Left cardiac atrium (tissue), 4 donors: ENCODE measurements at regions not wholly inside any gene's neighbourhood (a gene's known extent, or its start where the extent isn't known, plus 50 kb on each side); places are given as distances from the start of the nearest gene placed in this dataset.

Experiments
- ATAC-seq, 2 donors: fragments of 200-7000 bp; cut with Tn5 transposase; one replicate each; pipeline ENCODE4 v1.9.1; 2020; ENCODE audit warnings: mild to moderate bottlenecking in 2 of 2, moderate library complexity in 2 of 2
- DNase-seq: peaks from one replicate; pipeline ENCODE4 v3.0.0-alpha.2; 2020
- intact Hi-C, 2 donors: fragments of 100-400 bp; cut with DNase I; formaldehyde crosslinking; loops; one replicate each; pipeline versions ENCODE4 v1.14.1 to v1.15.1; 2022 to 2023
- donor health status: DM: no; HTN: yes; CAD: no.
- donor health status: DM: no; HTN: yes; CAD: no; lungs with severe emphysema.
- donor health status: DM: yes; HTN: yes; CAD: no.
- donor health status: Dilated cardiomyopathy.

GRCh38 chr5:127993476-127993875 lies 90.1 kb upstream of the SLC12A2 start:
- ATAC-seq (no peak), DNase-seq (no peak)
- intact Hi-C loops: no loop called here

DNA sequence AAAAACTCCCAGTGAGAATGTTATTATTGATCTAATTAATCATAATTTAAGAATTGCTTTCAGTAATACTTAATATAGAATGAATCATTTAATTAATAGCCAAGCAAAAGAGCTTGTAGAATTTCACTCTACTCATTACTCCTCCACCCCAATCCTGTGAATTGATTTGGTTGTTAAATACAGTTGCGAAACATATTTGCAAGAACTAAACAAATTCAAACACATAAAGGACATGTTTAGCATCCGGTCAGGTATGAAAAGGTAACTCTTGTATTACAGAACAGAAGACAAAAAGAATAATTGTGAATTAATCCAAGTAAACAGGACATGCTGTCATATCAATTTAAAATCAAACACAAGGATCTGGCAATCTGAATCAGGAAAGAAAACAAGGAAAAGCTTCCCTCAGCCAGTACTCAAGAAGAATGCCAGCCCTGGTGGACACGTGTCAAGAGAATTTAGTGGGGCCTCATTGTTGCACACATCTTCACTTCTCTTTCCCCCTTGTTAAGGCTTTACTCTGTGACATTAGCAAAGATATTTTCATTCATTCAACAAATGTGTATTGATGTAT lies 89.4 kb upstream of the SLC12A2 start:
- DNase-seq (no peak), ATAC-seq (no peak)
- intact Hi-C loops: no loop called here

DNA sequence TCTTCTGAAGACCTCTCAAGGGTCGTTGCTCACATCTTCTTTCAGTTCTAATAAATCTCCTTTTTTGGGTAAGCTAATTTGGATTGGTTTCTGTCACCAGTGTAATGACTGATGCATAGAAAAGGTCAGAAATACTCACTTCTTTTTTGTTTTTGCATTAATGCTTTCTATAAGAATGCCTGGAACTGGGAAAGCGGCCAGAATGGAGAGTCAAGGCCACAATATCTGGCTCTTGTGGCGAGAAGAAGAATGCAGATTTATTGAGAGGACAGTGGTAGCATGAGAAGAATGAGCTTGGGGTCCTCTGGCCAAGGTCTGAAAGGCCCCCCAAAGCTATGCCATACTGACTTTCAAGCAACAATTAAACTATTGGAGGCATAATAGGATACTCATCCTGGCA lies 88.0 kb upstream of the SLC12A2 start:
- no peak for DNase-seq
- ATAC-seq: no peak
- intact Hi-C loops: no loop called here

DNA sequence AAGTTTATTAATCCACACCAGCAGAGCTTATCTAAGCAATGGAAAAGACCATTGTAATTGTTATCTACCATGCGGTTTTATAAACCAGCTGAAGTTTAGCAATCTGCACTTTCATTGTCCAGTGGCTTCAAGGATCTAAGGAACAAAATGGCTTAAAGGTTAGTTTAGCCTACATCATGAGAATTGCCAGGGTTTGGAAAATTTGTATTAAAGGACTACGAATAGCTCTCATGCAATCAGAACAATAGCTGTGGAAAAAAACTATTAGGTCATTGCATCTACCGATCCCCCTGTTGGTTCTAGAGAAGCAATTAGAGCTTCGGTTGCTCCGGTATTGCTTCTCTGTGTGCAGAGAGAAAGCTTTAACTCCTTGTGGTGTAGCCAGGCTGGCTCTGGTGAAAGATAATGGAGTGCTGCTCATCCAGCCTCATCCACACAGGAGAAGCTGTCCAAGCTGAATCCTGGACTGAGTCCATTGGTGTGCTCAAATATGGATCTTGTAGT lies 86.3 kb upstream of the SLC12A2 start:
- intact Hi-C loops: no loop called here
- DNase-seq (no peak), ATAC-seq (peak; percentile 60 to 65)

GRCh38 chr5:127998950-127999615 lies 84.5 kb upstream of the SLC12A2 start:
- intact Hi-C loops: no loop called here
- DNase-seq: no peak
- ATAC-seq: no peak

DNA sequence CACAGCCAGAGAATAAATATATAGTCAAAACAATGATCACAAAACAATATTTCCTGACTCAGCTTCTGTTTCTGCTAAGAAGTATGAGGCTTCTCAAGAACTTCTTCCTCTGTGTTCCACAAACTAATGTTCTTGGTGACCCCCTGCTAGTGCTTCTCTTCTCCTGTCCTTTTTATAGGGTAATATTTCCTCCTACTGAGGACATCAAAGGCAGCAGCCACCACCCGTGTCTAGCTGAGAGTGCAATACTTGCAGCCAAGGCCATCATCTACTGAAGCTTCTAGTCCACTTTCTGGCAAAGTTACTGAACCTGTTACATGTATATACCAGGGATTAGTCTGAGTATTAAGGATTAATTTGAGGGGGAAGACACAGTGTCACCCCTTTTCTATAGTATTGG lies 83.7 kb upstream of the SLC12A2 start:
- ATAC-seq (no peak), DNase-seq (no peak)
- intact Hi-C loops: no loop called here

DNA sequence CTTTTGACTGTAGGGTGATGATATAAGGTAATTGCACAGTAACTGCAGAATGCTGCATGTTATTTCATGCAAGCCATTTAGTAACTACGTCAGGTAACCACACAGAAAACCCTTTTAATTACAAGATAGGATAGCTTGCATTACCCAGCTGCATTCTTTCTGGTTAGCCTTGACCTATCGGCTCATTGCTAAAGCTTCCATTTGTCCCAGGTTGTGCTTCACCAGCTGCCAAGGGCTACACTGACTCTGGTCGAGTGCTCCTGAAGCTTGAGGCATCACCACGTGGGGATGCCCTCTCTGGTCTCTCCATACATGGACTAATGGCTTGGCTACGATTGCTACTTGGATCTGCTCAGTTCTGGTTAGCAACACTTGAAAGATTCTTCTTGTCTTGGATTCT lies 81.1 kb upstream of the SLC12A2 start:
- DNase-seq (no peak), ATAC-seq (no peak)
- intact Hi-C loops: no loop called here

- ATAC-seq (no peak), DNase-seq (no peak)
- intact Hi-C loops: no loop called here
These were observed 75.6 kb upstream of the SLC12A2 start for GRCh38 chr5:128007939-128008338.

GRCh38 chr5:128009403-128009802 lies 74.2 kb upstream of the SLC12A2 start:
- no peak for DNase-seq
- intact Hi-C loops: no loop called here
- ATAC-seq: no peak

DNA sequence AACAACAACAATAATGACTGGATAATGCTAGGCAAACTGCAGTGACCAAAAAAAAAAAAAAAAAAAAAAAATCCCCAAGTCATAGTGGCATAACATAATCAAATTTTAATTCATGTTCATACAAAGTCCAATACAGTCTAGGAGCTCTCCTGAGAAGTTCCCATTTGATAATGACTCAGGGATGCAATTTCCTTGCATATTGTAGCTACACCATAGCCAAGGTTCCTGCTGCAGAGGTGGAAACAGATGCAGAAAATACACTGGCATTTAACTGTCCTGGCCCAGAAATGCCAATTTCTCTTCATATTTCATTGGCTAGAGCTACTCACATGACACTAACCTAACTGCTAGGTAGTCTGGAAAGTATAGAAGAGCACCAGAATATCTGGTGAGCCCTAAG lies 72.2 kb upstream of the SLC12A2 start:
- DNase-seq (no peak), ATAC-seq (no peak)
- intact Hi-C loops: no loop called here

DNA sequence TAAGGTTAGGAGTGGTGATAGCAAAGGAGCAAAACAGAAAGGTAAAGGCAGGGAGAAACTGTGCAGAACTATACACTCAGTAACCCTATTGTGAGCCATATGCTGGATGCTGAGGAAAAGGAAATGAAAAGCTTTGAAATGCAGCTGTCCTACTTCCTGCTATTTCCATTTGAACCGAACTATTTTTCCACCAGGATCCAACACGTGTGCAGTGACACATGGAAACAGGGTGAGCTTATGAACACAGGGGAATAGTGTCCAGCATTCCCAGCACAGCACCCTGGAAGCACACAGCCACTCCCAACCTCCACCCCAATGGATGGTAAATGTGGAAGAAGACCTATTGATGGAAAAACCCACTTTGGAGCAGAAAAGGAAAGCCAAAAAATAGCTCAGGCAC lies 69.0 kb upstream of the SLC12A2 start:
- intact Hi-C loops: no loop called here
- ATAC-seq: no peak

DNA sequence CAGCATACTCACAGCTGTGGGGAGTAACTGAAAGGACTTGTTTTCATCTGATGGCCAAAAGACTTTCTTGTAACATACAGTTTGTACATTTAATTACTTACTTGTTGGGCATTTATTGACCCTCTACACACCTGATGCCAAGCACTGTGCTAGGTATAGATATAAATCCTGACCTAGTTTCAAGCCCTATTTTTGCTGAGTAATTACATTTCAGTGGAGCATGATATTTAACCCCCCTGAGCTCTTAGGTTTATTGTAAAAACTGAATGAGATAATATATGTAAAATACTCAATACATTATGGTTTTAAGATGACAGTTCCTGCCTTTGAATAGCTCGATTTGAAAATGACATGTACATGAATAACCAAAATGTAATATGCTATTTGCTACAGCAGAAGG lies 68.1 kb upstream of the SLC12A2 start:
- DNase-seq: no peak
- ATAC-seq: no peak
- intact Hi-C loops: no loop called here

More for the DNA sequence above, 69.0 kb upstream of the SLC12A2 start:
- DNase-seq: no peak

DNA sequence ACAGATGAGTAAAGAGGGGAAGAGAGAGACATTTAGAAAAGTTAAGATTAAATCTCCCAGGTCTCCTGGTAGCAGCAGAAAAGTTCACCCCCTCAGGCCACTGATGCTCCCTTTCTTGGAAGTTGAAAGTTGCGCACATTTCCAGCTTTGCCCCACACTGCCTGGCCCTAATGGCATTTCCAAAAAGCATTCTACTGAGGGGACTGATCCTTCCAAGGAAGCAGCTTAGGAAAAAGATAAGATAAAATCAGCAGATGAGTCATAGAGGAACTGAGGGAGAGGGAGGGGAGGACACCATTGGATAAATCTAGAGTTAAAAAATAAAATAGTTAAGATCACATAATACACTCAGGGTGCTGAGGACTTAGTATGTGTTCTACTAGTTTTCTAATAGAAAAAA lies 67.6 kb upstream of the SLC12A2 start:
- intact Hi-C loops: no loop called here
- ATAC-seq: peak in 1 of 2 donors; percentile 15

DNA sequence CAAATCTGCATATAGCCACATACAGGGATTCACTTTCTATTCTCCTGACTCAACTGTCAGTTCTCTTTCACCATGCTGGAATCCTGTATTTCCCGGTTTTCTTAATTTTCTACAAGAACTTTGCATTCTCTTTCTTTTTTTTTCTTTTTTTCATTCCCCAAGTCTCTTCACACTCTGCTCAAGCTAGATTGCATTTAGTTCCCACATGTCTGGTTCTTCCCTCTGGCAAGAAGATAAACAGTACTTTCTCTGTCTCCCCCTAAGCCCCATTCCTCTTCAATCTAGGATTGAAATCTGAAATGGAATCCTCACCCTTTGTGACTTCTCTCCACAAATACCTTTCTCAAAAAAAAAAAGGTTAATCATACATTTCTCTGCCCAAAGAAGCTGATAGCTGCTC lies 64.2 kb upstream of the SLC12A2 start:
- intact Hi-C loops: no loop called here
- no peak for DNase-seq
- ATAC-seq: no peak

More for the DNA sequence above, 67.6 kb upstream of the SLC12A2 start:
- no peak for DNase-seq

DNA sequence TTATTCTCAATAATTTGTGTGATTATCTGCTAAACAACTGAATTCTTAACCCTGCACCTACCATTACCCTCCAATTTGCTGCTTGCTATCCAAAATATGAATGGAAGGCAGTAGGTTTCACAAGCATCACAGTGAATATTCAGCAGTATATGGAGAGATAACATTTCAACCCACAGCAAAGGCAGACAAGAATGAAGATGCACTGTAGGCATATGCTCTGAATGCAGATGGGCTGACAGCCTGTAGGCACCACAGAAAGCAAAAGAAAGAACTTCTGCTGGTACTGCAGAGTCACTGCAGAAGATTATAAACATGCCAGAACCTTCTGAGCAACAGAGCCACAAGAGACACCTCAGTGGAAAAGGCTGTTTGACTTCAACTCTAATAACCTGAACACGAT lies 63.6 kb upstream of the SLC12A2 start:
- intact Hi-C loops: no loop called here
- DNase-seq (no peak), ATAC-seq (no peak)

DNA sequence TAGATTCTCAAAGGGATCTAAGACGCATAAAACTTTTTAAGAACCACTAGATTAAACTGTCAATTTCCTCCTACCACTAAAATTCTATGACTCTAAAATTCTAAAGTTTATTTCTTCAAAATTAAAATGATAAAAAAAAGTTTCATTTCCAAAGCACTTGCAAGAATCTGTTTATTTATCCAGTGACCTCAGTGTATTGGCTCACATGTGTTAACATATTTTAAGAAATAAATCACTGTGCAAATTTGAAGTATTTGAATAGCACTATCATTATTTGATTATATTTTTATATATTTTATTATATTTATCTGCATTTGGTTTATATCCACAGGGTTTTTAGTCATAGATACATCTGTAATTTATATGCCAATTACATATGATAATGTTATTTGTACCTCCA lies 62.2 kb upstream of the SLC12A2 start:
- DNase-seq (no peak), ATAC-seq (no peak)
- intact Hi-C loops: no loop called here
